ENCODE measurements at regions not wholly inside any gene's neighbourhood (a gene's known extent, or its start where the extent isn't known, plus 50 kb on each side); places are given as distances from the start of the nearest gene placed in this dataset.
"Not testable (repeated sequence)": the region's sequence is repeated elsewhere in the genome, so short reads cannot be mapped to it uniquely, and the experiment has no call there.

DNA sequence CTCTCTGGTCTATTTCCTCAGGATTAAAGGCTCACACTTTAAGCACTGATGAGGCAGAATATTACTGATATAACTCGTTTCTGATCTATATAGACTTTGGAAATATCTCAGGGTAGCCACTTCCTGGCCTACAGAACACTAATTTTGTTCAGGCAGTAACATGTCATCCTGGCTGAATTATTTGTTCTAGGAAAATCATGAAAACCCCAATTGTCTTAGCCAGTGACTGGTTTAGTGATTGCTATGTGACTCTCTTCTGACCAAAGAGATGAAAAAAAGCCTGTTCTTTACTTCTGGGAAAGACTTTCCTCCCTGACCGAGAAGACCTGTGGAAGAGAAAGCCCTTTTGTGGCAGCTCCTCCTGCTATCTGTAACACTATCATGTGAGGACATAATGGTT, 453.7 kb downstream of the SETD4 start:
- Histone ChIP-seq H3K4me3 (ENCODE audit: low read length in 2 of 2) (no peak overlapping the region), H3K27me3 (ENCODE audit: control insufficient read depth in 1 of 2, insufficient read depth in 2 of 2, low read length in 2 of 2) (peaks cover 0 to 7% of the 10 kb centered on the region in 2 donors), H3K4me1 (ENCODE audit: control insufficient read depth, insufficient read depth, low read length) (no peaks in the 10 kb centered on the region), H3K9me3 (ENCODE audit: control insufficient read depth in 2 of 2, low read length in 2 of 2) (no peaks in the 10 kb centered on the region), H3K27ac (ENCODE audit: low read length) (no peak overlapping the region), H3K9ac (ENCODE audit: low read length in 2 of 2) (no peak overlapping the region), H3K36me3 (ENCODE audit: control insufficient read depth in 2 of 2, insufficient read depth in 2 of 2, low read length in 2 of 2) (no peaks in the 10 kb centered on the region)

DNA sequence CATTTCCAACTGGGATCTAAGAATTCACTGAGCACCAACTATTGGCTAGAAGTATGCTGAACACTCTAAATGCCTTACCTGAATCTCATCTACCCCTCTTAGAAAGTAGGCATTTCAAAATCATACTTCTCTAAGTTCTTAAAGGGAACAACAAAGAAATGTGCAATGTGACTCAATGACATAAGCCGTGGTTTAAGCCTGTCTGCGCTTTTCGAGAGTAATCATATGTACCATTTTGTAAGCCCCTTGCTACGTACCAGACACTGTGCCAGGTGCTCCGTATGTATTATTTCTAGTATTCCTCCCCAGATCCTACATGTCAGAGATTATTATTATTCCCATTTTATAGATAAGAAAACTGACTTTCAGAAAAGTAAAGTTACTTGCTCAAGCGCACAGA, 454.2 kb downstream of the SETD4 start:
- Histone ChIP-seq H3K27me3 (ENCODE audit: control insufficient read depth in 1 of 2, insufficient read depth in 2 of 2, low read length in 2 of 2) (peaks cover 0 to 7% of the 10 kb centered on the region in 2 donors), H3K9ac (ENCODE audit: low read length in 2 of 2) (no peak overlapping the region), H3K9me3 (ENCODE audit: control insufficient read depth in 2 of 2, low read length in 2 of 2) (no peaks in the 10 kb centered on the region), H3K4me1 (ENCODE audit: control insufficient read depth, insufficient read depth, low read length) (no peaks in the 10 kb centered on the region), H3K36me3 (ENCODE audit: control insufficient read depth in 2 of 2, insufficient read depth in 2 of 2, low read length in 2 of 2) (no peaks in the 10 kb centered on the region), H3K27ac (ENCODE audit: low read length) (no peak overlapping the region), H3K4me3 (ENCODE audit: low read length in 2 of 2) (no peak overlapping the region)

- H3K36me3 ChIP-seq (ENCODE audit: control insufficient read depth in 2 of 2, insufficient read depth in 2 of 2, low read length in 2 of 2) = no peaks in the 10 kb centered on the region
- H3K27ac ChIP-seq (ENCODE audit: low read length) = no peak overlapping the region
- H3K27me3 ChIP-seq (ENCODE audit: control insufficient read depth in 1 of 2, insufficient read depth in 2 of 2, low read length in 2 of 2) = peaks cover 0 to 5% of the 10 kb centered on the region in 2 donors
- H3K9me3 ChIP-seq (ENCODE audit: control insufficient read depth in 2 of 2, low read length in 2 of 2) = no peaks in the 10 kb centered on the region
- H3K9ac ChIP-seq (ENCODE audit: low read length in 2 of 2) = no peak overlapping the region
- H3K4me1 ChIP-seq (ENCODE audit: control insufficient read depth, insufficient read depth, low read length) = no peaks in the 10 kb centered on the region
- no peak overlapping the region for H3K4me3 ChIP-seq (ENCODE audit: low read length in 2 of 2)
These were observed 456.8 kb downstream of the SETD4 start for GRCh38 chr21:35603494-35603893.

DNA sequence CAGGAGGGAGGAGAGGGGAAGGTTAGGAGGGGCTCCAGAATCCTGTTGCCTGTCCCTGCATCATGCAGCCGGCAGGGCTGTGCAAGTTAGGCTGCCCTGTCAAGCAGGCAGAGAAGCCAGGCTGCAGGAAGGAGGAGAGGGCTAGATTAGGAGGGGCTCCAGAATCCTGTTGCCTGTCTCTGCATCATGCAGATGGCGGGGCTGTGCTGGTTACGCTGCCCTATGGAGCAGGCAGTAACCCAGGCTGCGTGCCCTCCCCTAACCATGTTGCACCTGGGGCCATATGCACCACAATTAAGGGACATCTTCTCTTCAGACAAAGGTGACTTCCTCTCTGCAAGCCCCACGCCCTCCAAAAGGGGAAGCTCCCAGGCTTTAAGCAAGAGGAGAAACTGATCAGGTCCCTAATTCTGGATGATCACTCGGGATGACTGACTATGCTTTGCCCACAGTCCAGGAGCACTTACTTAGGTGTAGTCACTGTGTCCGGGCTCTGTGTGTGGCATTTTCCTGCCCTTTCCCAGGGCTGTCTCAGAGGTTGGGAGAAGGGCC, 457.4 kb downstream of the SETD4 start:
- Histone ChIP-seq H3K9me3 (ENCODE audit: control insufficient read depth in 2 of 2, low read length in 2 of 2) (no peaks in the 10 kb centered on the region), H3K4me1 (ENCODE audit: control insufficient read depth, insufficient read depth, low read length) (no peaks in the 10 kb centered on the region), H3K9ac (ENCODE audit: low read length in 2 of 2) (no peak overlapping the region), H3K27ac (ENCODE audit: low read length) (no peak overlapping the region), H3K27me3 (ENCODE audit: control insufficient read depth in 1 of 2, insufficient read depth in 2 of 2, low read length in 2 of 2) (peaks cover 0 to 10% of the 10 kb centered on the region in 2 donors), H3K4me3 (ENCODE audit: low read length in 2 of 2) (no peak overlapping the region), H3K36me3 (ENCODE audit: control insufficient read depth in 2 of 2, insufficient read depth in 2 of 2, low read length in 2 of 2) (no peaks in the 10 kb centered on the region)

DNA sequence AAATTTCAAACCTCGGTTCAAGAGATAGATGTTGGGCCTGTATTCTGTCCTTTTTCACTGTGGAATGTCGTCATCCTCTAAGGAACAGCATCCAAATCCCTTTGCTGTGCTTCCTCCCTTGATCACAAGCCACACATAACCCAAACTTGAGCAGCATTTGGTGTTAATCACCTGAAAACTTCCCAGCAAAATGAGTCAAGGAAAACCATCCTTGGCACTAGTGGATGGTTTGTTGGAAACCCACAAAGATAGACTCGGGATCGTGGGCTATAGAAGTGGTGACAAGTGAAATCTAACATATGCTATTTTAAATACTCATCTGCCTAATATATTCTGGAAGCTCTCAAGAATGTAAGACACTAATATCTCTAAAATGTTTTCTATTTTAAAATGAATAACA, 459.1 kb downstream of the SETD4 start:
- Histone ChIP-seq H3K9me3 (ENCODE audit: control insufficient read depth in 2 of 2, low read length in 2 of 2) (no peaks in the 10 kb centered on the region), H3K27ac (ENCODE audit: low read length) (no peak overlapping the region), H3K27me3 (ENCODE audit: control insufficient read depth in 1 of 2, insufficient read depth in 2 of 2, low read length in 2 of 2) (peaks cover 0 to 10% of the 10 kb centered on the region in 2 donors), H3K36me3 (ENCODE audit: control insufficient read depth in 2 of 2, insufficient read depth in 2 of 2, low read length in 2 of 2) (no peaks in the 10 kb centered on the region), H3K9ac (ENCODE audit: low read length in 2 of 2) (no peak overlapping the region), H3K4me3 (ENCODE audit: low read length in 2 of 2) (no peak overlapping the region), H3K4me1 (ENCODE audit: control insufficient read depth, insufficient read depth, low read length) (no peaks in the 10 kb centered on the region)

- H3K9me3 ChIP-seq (ENCODE audit: control insufficient read depth in 2 of 2, low read length in 2 of 2) = no peaks in the 10 kb centered on the region
- no peaks in the 10 kb centered on the region for H3K36me3 ChIP-seq (ENCODE audit: control insufficient read depth in 2 of 2, insufficient read depth in 2 of 2, low read length in 2 of 2)
- H3K9ac ChIP-seq (ENCODE audit: low read length in 2 of 2) = no peak overlapping the region
- no peak overlapping the region for H3K4me3 ChIP-seq (ENCODE audit: low read length in 2 of 2)
- peaks cover 0 to 10% of the 10 kb centered on the region in 2 donors for H3K27me3 ChIP-seq (ENCODE audit: control insufficient read depth in 1 of 2, insufficient read depth in 2 of 2, low read length in 2 of 2)
- no peak overlapping the region for H3K27ac ChIP-seq (ENCODE audit: low read length)
- no peaks in the 10 kb centered on the region for H3K4me1 ChIP-seq (ENCODE audit: control insufficient read depth, insufficient read depth, low read length)
These were observed 461.2 kb downstream of the SETD4 start for GRCh38 chr21:35599164-35599563.

- Histone ChIP-seq H3K4me3 (ENCODE audit: low read length in 2 of 2) (no peak overlapping the region), H3K9me3 (ENCODE audit: control insufficient read depth in 2 of 2, low read length in 2 of 2) (no peaks in the 10 kb centered on the region), H3K9ac (ENCODE audit: low read length in 2 of 2) (no peak overlapping the region), H3K27ac (ENCODE audit: low read length) (no peak overlapping the region), H3K36me3 (ENCODE audit: control insufficient read depth in 2 of 2, insufficient read depth in 2 of 2, low read length in 2 of 2) (no peaks in the 10 kb centered on the region), H3K4me1 (ENCODE audit: control insufficient read depth, insufficient read depth, low read length) (no peaks in the 10 kb centered on the region), H3K27me3 (ENCODE audit: control insufficient read depth in 1 of 2, insufficient read depth in 2 of 2, low read length in 2 of 2) (peaks cover 0 to 9% of the 10 kb centered on the region in 2 donors)
These were observed 462.5 kb downstream of the SETD4 start for GRCh38 chr21:35597750-35598339.

GRCh38 chr21:35594905-35595304, 465.4 kb downstream of the SETD4 start:
- Histone ChIP-seq H3K27ac (ENCODE audit: low read length) (no peak overlapping the region), H3K36me3 (ENCODE audit: control insufficient read depth in 2 of 2, insufficient read depth in 2 of 2, low read length in 2 of 2) (no peaks in the 10 kb centered on the region), H3K27me3 (ENCODE audit: control insufficient read depth in 1 of 2, insufficient read depth in 2 of 2, low read length in 2 of 2) (peaks cover 0 to 4% of the 10 kb centered on the region in 2 donors), H3K9me3 (ENCODE audit: control insufficient read depth in 2 of 2, low read length in 2 of 2) (no peaks in the 10 kb centered on the region), H3K4me3 (ENCODE audit: low read length in 2 of 2) (no peak overlapping the region), H3K4me1 (ENCODE audit: control insufficient read depth, insufficient read depth, low read length) (no peaks in the 10 kb centered on the region), H3K9ac (ENCODE audit: low read length in 2 of 2) (no peak overlapping the region)

DNA sequence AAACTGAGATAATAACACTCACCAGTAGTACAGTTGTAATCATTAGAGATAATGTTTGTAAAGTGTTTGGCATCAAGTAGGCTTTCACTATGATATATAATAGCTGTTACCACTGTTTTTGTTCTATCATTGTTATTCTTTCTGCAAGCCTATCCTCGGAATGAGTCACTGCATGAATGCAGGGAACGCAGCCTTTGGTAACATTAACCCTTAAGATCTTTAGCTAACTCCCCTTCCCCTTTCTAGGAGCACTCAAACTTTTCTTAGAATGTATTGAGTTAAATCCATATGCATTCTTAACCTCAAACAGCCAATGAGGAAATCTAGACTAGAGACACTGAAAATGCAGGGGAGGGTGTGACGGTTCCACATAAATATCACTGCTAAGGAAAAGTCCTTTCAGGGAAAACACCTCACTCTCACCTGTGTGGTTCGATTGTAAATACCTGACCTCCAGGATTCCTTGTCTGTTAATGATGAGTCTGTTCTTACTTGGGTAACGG, 467.3 kb downstream of the SETD4 start:
- H3K4me1 ChIP-seq (ENCODE audit: control insufficient read depth, insufficient read depth, low read length) = no peaks in the 10 kb centered on the region
- no peaks in the 10 kb centered on the region for H3K36me3 ChIP-seq (ENCODE audit: control insufficient read depth in 2 of 2, insufficient read depth in 2 of 2, low read length in 2 of 2)
- no peak overlapping the region for H3K9ac ChIP-seq (ENCODE audit: low read length in 2 of 2)
- H3K27ac ChIP-seq (ENCODE audit: low read length) = no peak overlapping the region
- no peak overlapping the region for H3K4me3 ChIP-seq (ENCODE audit: low read length in 2 of 2)
- no peaks in the 10 kb centered on the region for H3K27me3 ChIP-seq (ENCODE audit: control insufficient read depth in 1 of 2, insufficient read depth in 2 of 2, low read length in 2 of 2)
- H3K9me3 ChIP-seq (ENCODE audit: control insufficient read depth in 2 of 2, low read length in 2 of 2) = no peaks in the 10 kb centered on the region

GRCh38 chr21:35590284-35590683, 470.0 kb downstream of the SETD4 start:
- not testable (repeated sequence) for H3K27me3 ChIP-seq (ENCODE audit: control insufficient read depth in 1 of 2, insufficient read depth in 2 of 2, low read length in 2 of 2); H3K9me3 ChIP-seq (ENCODE audit: control insufficient read depth in 2 of 2, low read length in 2 of 2); H3K4me3 ChIP-seq (ENCODE audit: low read length in 2 of 2)

DNA sequence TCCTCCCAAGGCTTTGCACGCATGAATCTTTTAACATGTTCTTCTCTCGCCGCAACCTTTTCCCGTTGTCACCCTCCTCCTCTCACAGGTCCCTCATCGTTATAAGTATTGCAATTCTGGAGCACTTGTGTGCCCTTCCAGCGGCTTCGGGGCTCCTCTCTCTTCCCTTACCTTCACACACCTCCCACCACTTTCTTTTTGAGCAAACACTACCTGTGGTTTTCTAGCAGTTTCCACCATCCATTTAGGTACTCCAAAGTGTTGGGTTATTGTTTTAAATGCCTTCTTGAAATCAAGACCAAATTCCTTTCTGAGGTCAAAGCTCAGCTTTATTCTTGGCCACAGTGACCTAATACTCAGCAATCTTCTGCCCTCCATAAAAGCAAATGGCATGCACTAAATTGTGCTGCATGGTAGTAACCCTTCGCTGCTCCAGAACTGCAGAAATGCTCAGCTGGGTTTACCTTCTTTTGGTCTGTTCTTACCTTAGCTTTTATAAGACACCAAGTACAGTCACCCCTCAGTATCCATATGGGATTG, 472.4 kb downstream of the SETD4 start:
- Histone ChIP-seq H3K4me3 (ENCODE audit: low read length in 2 of 2) (no peak overlapping the region), H3K27ac (ENCODE audit: low read length) (no peak overlapping the region), H3K4me1 (ENCODE audit: control insufficient read depth, insufficient read depth, low read length) (no peaks in the 10 kb centered on the region), H3K36me3 (ENCODE audit: control insufficient read depth in 2 of 2, insufficient read depth in 2 of 2, low read length in 2 of 2) (no peaks in the 10 kb centered on the region), H3K27me3 (ENCODE audit: control insufficient read depth in 1 of 2, insufficient read depth in 2 of 2, low read length in 2 of 2) (no peaks in the 10 kb centered on the region), H3K9ac (ENCODE audit: low read length in 2 of 2) (no peak overlapping the region), H3K9me3 (ENCODE audit: control insufficient read depth in 2 of 2, low read length in 2 of 2) (no peaks in the 10 kb centered on the region)

More at GRCh38 chr21:35590284-35590683, 470.0 kb downstream of the SETD4 start:
- not testable (repeated sequence) for H3K36me3 ChIP-seq (ENCODE audit: control insufficient read depth in 2 of 2, insufficient read depth in 2 of 2, low read length in 2 of 2); H3K4me1 ChIP-seq (ENCODE audit: control insufficient read depth, insufficient read depth, low read length); H3K9ac ChIP-seq (ENCODE audit: low read length in 2 of 2); H3K27ac ChIP-seq (ENCODE audit: low read length)
